Non-pigmented ciliary epithelial cell (primary cell): ENCODE measurements at regions not wholly inside any gene's neighbourhood (a gene's known extent, or its start where the extent isn't known, plus 50 kb on each side); places are given as distances from the start of the nearest gene placed in this dataset.
"Not testable (repeated sequence)": the region's sequence is repeated elsewhere in the genome, so short reads cannot be mapped to it uniquely, and the experiment has no call there.

Source experiments
- DNase-seq: peaks from one replicate; pipeline ENCODE4 v3.0.0-alpha.2; 2010; ENCODE audit warnings: low read depth

GRCh38 chr3:20480786-20481365 lies 294.9 kb upstream of the SGO1 start:
- peak; percentile 10 for DNase-seq

GRCh38 chr3:20478436-20478835 lies 292.4 kb upstream of the SGO1 start:
- DNase-seq = no peak

GRCh38 chr3:20464237-20464636 lies 278.2 kb upstream of the SGO1 start:
- not testable (repeated sequence) for DNase-seq

- no peak for DNase-seq
Measured at GRCh38 chr3:20462723-20463122, 276.7 kb upstream of the SGO1 start.

- no peak for DNase-seq
Measured at GRCh38 chr3:20462226-20462625, 276.2 kb upstream of the SGO1 start.

- DNase-seq = no peak
Measured at GRCh38 chr3:20458994-20459716, 273.1 kb upstream of the SGO1 start.

GRCh38 chr3:20456511-20456910 lies 270.5 kb upstream of the SGO1 start:
- DNase-seq = no peak

- DNase-seq = no peak
Measured at GRCh38 chr3:20451170-20451569, 265.2 kb upstream of the SGO1 start.

- no peak for DNase-seq
Measured at GRCh38 chr3:20450611-20451010, 264.6 kb upstream of the SGO1 start.

DNA sequence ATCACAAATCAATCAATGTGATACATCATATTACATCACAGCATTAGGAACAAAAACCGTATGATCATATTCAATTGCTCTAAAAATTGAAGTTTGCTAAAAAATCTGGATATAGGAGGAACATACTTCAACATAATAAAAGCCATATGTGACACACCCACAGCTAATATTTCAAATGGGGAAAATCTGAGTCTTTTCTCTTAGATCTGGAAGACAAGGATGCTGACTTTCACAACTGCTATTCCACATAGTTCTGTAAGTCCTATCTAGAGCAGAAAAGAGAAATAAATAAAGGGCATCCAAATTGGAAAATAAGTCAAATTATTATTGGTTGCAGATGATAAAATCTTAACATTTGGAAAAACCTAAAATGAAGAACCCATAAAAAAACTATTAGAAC lies 256.8 kb upstream of the SGO1 start:
- no peak for DNase-seq

DNA sequence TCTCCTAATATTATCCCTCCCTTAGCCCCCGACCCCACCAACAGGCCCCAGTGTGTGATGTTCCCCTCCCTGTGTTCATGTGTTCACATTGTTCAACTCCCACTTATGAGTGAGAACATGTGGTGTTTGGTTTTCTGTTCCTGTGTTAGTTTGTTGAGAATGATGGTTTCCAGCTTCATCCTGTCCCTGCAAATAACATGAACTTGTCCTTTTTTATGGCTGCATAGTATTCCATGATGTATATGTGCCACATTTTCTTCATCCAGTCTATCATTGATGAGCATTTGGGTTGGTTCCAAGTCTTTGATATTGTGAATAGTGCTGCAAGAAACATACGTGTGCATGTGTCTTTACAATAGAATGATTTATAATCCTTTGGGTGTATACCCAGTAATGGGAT lies 241.3 kb upstream of the SGO1 start:
- DNase-seq = not testable (repeated sequence)

DNA sequence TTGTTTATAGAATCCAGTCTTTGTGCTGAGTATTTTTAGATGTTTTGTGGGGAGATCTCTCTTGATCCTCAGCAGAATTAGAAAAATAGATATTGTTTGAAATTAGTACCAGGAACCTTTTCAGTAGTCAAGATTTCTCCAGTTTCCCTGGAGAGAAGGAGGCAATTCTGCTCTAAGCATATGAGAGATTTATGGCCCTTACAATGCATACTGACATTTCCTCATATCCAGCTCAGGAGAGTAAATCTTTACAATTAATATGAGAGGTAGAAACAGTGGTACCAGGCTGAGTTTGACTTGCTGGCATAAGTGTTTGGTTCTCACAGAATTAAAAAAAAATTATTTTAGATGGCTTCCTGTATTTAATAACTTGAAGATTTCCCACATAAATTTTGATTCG lies 239.1 kb upstream of the SGO1 start:
- no peak for DNase-seq

DNA sequence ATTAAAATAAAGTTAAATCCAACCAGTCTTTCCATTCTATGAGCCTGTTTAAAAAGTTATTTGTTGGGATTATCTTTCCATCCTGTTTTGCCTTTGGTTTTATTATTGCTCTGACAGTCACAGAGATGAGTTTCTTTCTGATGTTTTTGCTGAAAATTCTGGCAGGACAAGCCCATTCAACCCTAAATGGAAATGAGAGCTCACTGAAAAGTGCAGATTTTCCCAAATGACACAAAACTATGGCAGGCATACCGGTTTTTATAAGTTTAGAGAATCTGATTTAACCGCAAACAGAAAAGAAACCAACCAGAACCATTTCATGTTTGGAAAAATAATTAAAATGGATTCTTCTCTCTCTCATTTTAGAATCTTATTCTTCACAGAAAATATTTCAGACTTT lies 238.1 kb upstream of the SGO1 start:
- DNase-seq = no peak

- no peak for DNase-seq
Measured at GRCh38 chr3:20422391-20422790, 236.4 kb upstream of the SGO1 start.

DNA sequence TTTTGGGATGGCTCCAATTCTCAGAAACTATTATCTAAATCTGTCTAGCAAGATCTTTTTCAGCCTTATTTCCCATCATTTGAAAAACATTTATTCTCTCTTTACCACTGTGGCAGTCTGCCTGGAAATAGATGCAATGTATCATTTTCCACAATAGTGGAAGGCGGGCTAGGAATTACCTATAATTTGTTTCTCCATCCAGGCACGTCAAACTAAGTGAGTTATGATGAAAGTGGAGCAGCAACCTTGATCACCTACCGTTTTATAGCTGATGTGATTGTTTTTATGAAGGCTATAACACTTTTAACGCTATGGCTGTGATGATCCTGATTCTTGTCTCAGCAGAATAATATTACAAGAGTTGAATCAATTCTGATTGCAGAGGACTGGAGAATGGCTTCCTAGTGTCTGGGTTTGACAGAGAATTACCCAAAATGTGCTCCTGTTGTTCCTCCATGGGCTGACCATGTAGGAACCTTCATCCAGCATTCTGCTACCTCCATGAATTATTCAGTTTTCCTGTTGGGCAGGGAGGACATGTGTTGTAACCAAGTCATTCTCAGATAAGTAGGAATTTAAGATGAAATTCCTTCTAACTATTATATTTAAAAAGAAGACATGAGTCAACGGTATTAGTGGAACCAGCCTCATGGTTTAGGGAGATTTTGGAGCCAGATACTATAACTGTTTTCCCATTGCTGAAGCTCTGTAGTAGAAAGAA lies 231.5 kb upstream of the SGO1 start:
- no peak for DNase-seq

DNA sequence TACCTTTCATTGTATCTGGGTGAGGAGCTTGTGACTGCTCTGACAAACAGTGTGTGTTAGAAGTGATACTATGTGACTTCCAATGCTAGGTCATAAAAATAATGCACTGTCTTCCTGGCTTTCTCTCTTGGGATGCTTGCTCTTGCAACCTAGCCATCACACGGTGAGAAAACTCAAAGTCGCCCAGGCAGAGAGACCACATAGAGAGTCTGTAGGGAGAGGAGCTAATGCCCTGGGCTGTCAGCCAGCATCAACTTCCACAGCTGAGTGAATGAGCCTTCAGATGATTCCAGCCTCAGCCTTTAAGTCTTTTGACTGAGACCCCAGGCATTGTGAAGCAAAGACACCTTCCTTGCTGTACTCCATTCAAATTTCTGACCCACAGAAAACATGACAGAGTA lies 220.6 kb upstream of the SGO1 start:
- no peak for DNase-seq

DNA sequence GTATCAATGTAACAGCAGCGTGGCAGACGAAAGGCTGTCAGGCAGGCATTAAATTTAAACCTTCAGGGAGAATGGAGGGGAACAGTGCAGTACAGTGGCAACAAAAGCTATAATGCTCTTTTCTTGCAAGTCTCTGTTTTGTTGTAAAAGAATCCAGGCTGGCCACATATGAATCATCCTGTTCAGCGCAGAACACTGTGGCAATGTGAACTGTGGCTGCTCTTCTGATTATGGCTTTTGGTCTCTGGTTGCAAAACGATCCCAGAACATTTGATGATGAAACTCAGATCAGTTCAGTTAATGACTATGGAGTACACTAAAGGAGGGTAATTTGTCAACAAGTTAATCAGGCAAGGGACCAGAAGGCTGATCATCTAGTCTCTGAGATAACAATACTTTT lies 219.7 kb upstream of the SGO1 start:
- peak; percentile 34 for DNase-seq

- DNase-seq = no peak
Measured at GRCh38 chr3:20405231-20405630, 219.2 kb upstream of the SGO1 start.

DNA sequence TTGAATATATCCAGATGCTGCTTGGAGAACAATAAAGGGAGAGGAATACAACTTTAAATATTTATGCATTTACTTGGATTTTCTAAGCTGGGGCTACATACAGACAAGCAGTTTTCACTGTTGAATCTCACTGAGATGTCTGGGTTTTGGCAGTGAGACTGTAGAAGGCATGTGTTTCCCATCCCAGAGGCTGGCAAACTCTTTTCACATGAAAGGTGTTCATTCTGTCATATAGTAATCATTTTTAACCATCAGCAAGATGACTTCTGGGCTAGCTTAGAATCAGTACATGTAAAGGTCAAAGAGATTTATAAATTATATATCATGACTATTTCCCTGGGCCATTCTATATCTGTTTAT lies 218.7 kb upstream of the SGO1 start:
- no peak for DNase-seq

DNA sequence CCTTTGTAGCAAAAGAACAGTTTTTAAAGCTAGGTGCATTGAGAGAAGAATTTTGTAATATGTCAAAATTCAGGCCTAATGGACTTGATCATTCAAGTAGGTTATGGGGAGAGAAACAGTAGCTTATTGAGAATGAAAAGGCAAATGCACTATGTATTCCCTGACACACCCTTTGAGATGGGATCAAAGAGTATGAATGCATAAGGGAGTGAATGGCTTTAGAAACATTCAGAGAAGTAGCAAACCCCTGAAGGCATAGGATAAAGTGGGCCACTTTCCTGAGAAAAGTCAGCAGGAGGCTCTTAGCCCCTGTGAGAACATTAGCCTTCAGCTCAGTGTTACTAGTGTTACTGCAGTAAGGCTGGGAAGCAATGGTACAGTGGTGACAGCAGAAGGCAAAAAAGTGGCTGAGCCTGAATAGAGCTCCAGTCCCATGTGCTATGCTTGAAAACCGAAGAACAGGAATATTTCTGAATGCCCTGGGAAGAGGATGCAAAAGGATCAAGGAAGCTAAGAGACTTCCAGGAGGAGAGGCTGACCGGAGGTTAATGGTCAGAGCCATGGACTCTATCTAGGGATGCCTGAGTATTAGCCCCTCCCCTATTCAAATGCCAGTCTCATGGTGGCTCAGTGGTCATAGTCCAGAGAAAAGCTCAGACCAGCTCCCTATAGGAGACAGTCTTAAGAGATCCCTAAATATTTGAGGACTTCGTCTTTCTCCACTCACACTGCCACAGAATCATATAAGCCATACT lies 218.2 kb upstream of the SGO1 start:
- DNase-seq = no peak

- no peak for DNase-seq
Measured at GRCh38 chr3:20401253-20401652, 215.2 kb upstream of the SGO1 start.

- DNase-seq = no peak
Measured at GRCh38 chr3:20400686-20401085, 214.7 kb upstream of the SGO1 start.

- DNase-seq = no peak
Measured at GRCh38 chr3:20400281-20400680, 214.3 kb upstream of the SGO1 start.
